ENCODE measurements at regions not wholly inside any gene's neighbourhood (a gene's known extent, or its start where the extent isn't known, plus 50 kb on each side); places are given as distances from the start of the nearest gene placed in this dataset.
"Not testable (repeated sequence)": the region's sequence is repeated elsewhere in the genome, so short reads cannot be mapped to it uniquely, and the experiment has no call there.

DNA sequence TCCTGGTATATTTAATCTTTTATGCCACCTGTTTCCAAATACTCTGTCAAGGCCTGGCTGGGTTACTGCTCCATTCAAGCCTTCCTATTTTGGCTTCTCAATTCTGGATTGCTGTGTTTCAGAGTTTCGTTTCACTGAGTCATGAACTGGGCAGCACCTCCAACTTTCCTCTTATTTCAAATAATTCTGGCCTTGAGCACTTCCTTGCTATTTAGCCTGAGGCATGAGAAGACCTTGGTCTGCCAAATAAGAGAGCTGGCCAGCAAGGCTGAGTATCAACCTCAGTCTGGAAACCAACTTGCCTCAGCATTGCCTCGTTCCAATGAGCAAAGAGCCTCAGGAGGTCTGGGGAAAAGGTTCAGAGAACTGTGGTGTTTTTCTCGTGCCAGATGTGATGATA is 66.6 kb downstream of the TNFAIP3 start:
- no peak for DNase-seq

GRCh38 chr6:137936798-137937197 is 69.7 kb downstream of the TNFAIP3 start:
- DNase-seq: no peak

DNA sequence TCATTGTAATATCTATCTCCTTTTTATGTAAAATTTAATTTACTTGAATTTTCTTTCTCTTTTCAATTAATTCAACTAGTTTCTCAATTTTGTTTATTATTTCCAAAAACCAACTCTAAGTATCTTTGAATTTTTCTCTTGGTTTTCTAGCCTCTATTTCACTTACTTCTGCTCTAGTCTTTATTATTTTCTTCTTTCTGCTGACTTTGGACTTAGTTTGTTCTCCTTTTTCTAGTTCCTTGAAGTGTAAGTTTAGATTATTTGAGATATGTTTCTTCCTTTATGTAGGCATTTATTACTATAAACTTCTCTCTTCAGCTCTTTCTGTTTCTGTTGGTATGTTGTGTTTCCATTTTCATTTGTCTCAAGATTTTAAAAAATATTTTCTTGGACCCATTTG is 70.8 kb downstream of the TNFAIP3 start:
- no peak for DNase-seq

GRCh38 chr6:137938770-137939379 is 71.8 kb downstream of the TNFAIP3 start:
- no peak for DNase-seq

DNA sequence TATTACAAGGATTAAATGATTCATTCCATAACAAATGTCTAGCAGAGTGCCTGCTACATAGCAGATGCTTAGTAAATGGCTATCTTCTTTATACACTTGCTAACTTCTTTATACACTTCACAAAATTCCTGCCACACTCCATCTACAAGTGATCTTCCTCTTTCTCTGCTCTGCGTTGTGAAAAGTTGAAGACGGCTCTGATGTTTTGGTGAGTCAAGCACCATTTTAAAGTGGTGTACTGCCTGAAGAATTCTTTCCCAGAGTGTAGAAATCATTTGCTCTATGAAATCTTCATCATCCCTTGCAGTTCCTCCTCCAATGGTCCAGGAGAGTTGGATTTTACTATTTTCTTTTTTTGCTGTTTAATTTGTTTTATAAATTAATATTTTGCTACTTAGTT is 74.9 kb downstream of the TNFAIP3 start:
- DNase-seq: no peak

DNA sequence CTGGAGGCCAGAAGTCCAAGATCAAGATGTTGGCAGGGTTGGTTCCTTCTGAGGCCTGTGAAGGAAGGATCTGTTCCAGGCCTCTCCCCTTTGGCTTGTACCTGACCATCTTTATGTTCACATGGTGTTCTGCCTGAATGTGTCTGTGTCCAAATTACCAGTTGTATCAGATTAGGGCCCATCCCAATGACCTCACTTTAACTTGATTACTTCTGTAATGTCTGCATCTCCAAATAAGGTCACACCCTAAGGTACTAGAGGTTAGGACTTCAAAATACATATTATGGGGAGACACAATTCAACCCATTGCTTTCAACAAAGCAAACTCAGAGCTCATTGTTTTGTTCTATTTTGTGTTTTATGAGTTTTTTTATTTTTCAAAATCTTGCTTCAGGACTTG is 75.7 kb downstream of the TNFAIP3 start:
- no peak for DNase-seq

GRCh38 chr6:137944381-137944780 is 77.3 kb downstream of the TNFAIP3 start:
- not testable (repeated sequence) for DNase-seq

DNA sequence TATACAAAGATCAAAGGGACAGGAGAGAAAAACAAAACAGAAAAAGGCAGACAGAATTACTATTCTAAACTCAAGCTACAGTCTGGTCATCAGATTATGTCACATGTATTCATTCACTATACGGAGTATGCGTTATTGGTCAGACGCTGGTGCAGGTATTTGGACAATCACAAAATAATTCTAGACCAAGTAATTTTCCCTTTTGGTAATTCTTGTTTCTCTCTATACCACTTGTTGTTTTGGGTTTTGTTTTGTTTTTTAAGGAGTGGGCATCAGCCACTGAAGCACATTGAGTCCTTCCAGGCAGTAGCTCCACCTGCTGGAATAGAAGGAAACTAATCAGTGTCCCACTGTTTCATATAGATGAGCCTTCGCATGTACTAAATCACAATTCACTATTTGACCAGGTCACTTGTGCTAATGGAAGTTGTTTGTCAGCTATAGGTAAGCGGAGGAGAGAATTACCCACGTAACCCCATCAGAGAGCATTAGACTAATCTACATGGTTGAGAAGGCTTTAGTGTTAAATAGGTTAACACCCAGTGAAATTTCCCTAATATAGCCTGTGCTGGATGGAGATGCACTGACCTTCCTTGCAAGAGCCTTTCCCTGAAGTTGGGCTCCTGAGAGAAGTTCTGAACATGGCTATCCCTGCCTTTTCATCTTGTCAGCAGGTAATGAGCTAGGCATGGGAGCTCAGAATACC is 77.9 kb downstream of the TNFAIP3 start:
- no peak for DNase-seq

DNA sequence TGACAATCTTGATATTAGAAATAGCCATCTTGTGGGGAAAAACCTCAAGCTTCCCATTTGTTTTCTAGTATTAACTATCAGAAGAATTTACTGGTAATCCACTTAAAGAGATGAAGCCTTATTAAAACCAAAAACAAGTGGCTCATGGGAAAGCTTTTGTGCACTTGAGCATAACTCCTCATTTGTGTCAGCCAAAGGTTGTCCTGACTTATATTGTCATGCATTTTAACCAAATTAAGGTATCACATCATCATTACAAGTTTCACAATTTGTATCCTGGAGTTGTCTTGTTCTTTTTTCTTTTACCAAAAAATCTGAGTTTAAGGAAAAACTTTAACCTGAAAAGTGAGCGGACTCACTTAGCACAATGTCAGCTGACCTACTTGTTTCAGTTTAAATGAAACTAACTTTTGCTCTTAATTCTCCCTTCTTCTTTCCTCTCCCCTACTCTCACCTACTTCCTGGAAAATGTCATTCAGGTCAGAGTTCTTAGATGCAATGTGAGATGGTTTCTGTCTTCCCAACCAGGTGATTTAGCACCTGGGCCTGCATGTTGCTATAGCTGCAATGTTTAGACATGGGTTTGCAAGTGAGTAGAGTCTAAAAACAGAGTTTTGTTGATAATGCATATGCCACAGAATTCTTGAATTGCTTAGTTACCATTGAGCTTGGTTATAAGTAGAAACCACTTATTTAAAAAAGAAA is 82.8 kb downstream of the TNFAIP3 start:
- DNase-seq: no peak

GRCh38 chr6:137950581-137950980 is 83.5 kb downstream of the TNFAIP3 start:
- DNase-seq: no peak

GRCh38 chr6:137951064-137951597 is 84.1 kb downstream of the TNFAIP3 start:
- no peak for DNase-seq

DNA sequence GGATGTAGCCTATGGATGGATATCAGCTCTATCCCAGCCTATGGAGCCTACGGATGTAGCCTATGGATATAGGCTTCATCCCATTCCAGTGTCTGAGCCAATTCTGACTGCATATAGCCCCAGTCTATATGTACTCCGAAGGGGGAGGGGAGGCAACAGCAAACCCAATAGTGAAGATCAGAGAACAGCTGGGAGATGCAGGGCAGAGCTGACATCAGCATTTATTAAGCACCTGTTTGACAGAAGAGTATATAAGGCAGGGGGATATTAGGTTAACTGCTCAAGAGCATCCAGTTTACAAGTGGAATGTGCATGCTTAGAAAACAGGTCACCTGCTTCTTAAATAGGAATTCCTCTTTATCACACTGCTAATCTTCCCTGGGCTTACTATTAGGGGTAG is 85.2 kb downstream of the TNFAIP3 start:
- DNase-seq: no peak

DNA sequence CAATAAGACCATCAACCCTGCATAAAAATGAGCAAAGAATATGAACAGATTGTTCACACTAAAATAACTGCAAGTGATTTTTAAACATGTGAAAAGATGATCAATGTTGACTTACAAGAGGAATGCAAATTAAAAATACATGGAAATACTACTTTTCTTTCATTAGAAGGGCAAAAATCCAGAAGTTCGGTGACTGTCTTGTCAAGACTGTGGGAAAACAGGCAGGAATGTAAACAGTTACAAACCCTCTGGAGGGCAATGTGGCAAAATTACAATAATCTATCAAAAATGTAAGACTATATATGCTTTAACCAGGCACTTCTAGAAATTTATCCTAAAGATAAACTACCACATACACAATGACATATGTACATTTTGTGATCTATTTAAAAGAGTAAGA is 86.7 kb downstream of the TNFAIP3 start:
- DNase-seq: no peak

DNA sequence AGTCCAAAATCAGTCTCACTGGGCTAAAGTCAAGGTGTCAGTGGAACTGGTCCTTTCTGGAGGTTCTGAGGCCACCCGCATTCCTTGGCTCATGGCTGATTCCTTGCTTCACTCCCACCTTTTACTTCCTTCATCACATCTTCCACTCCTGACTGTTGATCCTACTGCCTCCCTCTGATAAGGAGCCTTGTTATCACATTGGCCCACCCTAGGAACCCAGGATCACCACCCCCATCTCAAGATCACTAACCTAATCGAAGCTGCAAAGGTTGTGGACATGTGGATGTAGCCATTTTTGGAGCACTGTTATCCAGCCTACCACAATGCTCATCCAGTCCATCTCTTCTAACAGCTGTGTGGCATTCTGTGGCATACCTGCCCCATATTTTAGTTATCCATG is 87.2 kb downstream of the TNFAIP3 start:
- no peak for DNase-seq

DNA sequence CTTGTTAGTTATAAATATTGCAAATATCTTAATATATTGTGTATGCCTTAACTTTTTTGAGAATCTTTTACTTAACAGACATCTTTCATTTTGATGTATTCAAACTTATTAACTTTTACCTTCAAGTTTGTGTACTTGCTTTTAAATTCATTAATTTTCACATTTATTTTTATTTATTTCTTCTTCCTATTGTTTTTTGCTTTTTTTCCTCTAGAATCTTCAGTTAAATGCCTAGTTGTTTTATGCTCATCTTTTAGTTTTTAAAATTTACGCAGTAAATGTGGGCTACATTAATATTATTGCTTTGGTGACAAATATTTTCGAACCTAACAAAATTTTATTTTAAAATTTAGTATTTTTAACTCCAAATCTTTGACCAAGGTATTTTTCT is 89.0 kb downstream of the TNFAIP3 start:
- no peak for DNase-seq

DNA sequence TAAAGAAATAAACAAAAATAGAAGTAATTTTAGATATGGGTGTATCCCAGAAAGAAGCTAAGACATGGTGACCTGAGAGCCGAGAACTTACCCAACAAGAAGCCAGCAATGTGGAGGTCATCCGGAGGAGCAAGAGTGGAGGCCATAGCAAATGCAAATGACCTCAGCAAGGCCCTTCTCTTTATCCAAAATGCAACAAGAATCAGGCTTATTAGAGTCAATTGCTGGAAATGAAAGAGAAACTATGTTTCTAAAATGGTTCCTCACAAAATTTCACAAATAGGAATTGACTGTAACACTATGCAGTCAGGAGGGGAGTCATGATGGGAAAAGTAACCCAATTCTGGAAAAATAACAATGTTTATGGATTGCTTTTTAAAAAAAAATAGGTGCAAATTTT is 90.4 kb downstream of the TNFAIP3 start:
- DNase-seq: no peak

GRCh38 chr6:137958811-137959565 is 91.9 kb downstream of the TNFAIP3 start:
- no peak for DNase-seq

DNA sequence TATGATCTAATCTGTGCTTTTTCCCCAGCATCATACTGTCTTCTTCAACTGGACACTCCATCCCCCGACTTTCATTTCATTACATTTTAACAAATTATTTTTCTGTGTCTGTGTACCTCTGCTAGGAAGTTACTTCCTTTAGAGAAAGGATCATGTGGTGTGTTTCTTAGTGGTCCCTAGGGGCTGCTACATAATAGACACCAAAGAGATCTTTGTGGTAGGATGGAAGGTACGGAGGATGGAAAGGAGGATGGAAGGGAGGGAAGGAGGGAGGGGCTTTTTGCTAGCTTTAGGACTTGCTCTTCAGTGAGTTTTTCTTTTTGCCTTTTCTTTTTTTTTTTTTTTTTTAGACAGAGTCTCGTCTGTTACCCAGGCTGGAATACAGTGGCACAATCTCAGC is 95.7 kb downstream of the TNFAIP3 start:
- no peak for DNase-seq

DNA sequence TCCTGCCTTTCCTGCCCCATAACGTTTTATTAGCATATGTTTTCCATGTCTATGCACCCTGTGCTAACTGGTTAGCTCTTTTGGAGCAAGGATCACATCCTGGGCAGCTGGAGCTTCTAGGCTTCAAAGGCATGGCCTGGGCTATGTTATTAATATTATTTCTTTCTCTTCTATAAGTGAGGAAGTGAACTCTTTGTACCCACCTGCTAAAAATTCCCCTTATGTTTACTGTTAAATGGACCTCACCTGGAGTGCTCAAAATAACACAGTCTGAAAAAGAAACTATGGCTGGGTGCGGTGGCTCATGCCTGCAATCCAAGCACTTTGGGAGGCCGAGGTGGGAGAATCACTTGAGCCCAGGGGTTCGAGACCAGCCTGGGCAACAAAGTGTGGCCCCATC is 97.8 kb downstream of the TNFAIP3 start:
- DNase-seq: no peak

DNA sequence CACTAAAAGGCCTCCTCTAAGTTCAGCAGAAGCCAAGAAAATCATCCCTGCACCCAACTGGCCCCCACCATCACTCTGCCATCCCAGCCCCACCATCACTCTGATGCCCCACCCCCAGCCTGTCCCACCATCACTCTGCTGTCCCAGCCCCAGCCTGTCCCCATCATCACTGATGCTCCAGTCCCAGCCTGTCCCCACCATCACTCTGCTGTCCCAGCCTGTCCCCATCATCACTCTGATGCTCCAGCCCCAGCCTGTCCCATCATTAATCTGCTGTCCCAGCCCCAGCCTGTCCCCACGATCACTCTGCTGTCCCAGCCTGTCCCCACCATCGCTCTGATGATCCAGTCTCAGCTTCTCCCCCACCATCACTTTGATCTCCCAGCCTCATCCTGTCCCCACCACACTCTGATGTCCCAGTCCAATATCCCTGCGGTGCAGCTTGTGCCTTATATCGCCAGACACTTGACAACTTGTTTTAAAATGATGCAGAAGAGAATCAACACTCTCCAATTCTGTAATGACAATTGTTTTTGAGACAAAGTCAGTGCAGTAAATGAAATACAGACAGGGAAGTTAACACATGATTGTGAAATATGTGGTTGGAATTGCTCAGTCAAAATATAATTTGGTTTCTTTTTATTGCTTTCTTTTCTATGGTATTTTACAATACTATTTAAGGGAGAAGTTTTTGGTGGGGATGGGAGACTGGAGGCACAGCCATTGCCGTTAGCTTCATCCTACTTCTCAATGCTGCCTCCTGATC is 100.8 kb downstream of the TNFAIP3 start:
- DNase-seq: no peak

DNA sequence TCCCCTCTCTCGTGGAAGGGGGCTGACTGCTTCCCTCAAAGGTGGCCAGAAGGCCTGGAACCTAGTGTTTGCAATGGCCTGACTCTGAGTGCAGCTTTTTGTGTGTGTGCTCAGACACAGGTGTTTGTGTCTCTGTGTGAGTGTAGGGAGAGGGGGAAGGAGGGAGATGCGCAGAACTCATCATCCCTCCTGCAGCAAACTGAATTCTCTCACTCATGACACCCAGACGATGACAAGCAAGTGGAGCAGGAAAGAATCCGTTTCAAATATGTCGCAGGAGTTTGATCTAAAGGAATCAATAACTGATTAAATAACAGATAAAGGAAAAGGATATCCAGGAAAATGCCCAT is 101.4 kb downstream of the TNFAIP3 start:
- DNase-seq: no peak

DNA sequence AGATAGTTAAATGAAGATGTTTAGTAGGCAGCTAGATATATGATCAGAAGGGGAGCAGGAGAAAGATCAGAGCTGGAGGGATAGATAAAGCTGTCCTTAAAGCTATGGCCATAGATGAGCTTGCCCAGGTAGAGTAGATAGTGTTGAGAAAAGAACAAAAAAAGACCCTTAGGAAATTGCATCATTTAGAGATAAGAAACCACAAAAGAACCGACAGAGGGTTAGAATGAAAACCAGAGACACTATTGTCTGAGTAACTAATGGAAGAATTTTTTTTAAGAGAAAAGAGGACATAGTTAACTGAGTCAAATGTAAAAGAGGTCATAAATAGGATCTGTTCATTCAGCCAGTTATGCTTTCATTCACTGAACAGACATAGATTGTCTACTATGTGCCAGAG is 101.8 kb downstream of the TNFAIP3 start:
- no peak for DNase-seq

- no peak for DNase-seq
Measured at GRCh38 chr6:137969874-137970273, 102.8 kb downstream of the TNFAIP3 start.

All from effector CD8-positive, alpha-beta T cell (primary cell).